ENCODE measurements at regions not wholly inside any gene's neighbourhood (a gene's known extent, or its start where the extent isn't known, plus 50 kb on each side); places are given as distances from the start of the nearest gene placed in this dataset.

DNA sequence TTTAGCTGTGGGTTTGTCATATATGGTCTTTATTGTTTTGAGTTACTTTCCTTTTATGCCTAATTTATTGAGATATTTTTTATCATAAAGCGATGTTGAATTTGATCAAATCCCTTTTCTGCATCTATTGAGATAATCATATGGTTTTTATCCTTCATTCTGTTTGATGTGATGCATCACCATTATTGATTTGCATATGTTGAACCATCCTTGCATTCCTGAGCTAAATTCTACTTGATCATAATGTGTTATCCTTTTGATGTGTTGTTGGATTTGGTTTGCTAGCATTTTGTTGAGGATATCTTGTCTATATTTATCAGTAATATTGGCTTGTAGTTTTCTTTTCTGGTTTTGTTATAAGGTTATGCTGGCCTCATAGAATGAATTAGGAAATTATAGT lies 308.5 kb downstream of the ADCYAP1 start:
- TF ChIP-seq, protein P1, sequence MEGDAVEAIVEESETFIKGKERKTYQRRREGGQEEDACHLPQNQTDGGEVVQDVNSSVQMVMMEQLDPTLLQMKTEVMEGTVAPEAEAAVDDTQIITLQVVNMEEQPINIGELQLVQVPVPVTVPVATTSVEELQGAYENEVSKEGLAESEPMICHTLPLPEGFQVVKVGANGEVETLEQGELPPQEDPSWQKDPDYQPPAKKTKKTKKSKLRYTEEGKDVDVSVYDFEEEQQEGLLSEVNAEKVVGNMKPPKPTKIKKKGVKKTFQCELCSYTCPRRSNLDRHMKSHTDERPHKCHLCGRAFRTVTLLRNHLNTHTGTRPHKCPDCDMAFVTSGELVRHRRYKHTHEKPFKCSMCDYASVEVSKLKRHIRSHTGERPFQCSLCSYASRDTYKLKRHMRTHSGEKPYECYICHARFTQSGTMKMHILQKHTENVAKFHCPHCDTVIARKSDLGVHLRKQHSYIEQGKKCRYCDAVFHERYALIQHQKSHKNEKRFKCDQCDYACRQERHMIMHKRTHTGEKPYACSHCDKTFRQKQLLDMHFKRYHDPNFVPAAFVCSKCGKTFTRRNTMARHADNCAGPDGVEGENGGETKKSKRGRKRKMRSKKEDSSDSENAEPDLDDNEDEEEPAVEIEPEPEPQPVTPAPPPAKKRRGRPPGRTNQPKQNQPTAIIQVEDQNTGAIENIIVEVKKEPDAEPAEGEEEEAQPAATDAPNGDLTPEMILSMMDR (IDR thresholded peaks at IDR 0.05; ENCODE audit: borderline replicate concordance, insufficient read depth, low read depth, low read length), result no peak
- H3K4me3 ChIP-seq (ENCODE audit: low read depth, low read length), result no peak overlapping the region

DNA sequence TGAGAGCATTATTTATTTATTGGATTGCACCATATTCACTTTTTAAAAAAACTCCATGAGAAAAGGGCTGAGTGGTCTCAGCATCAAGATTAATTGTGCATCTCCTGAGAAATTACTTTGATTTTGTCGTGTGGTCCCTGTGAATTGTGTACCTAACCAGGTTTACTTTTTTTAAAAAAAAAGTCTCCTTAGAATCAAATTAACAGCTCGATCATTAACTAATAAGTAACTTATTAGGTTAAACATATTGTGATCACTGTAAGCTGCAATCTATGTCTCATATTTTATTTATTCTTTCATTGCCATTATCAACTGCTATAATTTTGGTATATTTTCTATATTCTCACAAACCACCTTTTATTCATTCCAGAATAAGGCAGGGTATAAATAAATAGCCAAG lies 318.2 kb downstream of the ADCYAP1 start:
- H3K4me3 ChIP-seq (ENCODE audit: low read depth, low read length), result no peak overlapping the region
- TF ChIP-seq, protein P1 (IDR thresholded peaks at IDR 0.05; ENCODE audit: borderline replicate concordance, insufficient read depth, low read depth, low read length), result no peak

DNA sequence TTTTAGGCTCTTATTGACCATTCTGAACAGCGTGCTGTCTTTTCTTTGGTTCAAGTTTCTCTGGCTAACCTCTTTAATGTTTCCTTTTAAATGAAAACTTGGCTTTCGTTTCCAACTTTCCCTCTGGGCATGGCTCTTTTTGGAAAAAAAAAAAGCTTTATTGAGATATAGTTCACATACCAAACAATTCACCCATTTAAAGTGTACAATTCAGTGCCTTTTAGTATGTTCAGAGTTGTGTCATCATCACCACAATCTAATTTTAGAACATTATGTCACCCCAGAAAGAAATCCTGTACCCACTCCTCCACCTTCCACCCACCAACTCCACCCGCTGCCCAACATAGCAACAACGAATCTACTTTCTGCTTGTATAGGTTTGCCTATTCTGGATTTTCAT lies 322.4 kb downstream of the ADCYAP1 start:
- TF ChIP-seq, protein P1 (IDR thresholded peaks at IDR 0.05; ENCODE audit: borderline replicate concordance, insufficient read depth, low read depth, low read length), result no peak
- H3K4me3 ChIP-seq (ENCODE audit: low read depth, low read length), result no peak overlapping the region

DNA sequence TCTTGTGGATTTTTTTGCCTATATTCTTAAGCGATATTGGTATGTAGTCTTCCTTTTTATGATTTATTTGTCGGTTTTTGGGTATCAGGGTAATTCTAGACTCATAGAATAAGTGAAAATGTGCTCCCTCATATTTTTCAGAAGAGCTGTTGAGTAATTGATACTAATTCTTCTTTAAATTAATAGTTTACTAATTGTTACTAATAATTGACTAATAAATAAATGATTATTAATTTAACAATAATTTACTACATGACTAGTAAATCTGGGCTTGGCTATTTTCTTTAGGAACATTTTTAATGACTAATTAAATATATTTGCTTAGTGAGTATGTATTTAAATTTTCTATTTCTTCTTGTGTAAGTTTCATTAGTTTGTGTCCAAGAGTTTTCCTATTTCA lies 325.0 kb downstream of the ADCYAP1 start:
- no peak overlapping the region for H3K4me3 ChIP-seq (ENCODE audit: low read depth, low read length)
- TF ChIP-seq, protein P1 (IDR thresholded peaks at IDR 0.05; ENCODE audit: borderline replicate concordance, insufficient read depth, low read depth, low read length), result no peak

DNA sequence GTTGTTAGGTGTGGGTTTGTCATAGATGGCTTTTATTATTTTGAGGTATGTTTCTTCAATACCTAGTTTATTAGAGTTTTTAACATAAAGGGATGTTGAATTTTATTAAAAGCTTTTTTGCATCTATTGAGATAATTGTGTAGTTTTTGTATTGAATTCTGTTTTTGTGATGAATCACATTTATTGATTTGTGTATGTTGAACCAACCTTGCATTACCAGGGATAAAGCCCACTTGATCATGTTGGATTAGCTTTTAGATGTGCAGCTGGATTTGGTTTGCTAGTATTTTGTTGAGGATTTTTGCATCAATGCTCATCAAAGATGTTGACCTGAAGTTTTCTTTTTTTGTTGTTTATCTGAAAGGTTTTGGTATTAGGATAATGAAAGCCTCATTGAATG lies 328.2 kb downstream of the ADCYAP1 start:
- no peak overlapping the region for H3K4me3 ChIP-seq (ENCODE audit: low read depth, low read length)
- TF ChIP-seq, protein P1 (IDR thresholded peaks at IDR 0.05; ENCODE audit: borderline replicate concordance, insufficient read depth, low read depth, low read length), result no peak

DNA sequence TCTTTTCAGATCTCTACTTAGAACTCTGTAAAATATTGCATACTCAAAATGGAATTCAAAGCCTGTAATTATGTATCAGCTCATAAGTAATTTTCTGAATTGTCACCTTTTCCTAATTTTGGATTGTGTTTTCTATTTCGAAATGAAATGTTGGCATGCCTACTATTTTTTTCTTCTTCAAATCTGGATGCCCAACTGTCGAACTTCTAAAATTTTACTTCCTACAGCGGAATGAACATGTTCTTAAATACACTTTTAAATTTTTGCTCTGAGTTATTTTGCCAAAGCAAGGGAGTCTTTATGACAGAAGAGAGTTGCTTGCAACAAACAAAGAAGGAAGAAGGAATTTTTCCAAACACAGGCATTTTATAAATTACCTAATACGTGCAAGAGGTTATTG lies 336.0 kb downstream of the ADCYAP1 start:
- no peak overlapping the region for H3K4me3 ChIP-seq (ENCODE audit: low read depth, low read length)
- TF ChIP-seq, protein P1 (IDR thresholded peaks at IDR 0.05; ENCODE audit: borderline replicate concordance, insufficient read depth, low read depth, low read length), result no peak

DNA sequence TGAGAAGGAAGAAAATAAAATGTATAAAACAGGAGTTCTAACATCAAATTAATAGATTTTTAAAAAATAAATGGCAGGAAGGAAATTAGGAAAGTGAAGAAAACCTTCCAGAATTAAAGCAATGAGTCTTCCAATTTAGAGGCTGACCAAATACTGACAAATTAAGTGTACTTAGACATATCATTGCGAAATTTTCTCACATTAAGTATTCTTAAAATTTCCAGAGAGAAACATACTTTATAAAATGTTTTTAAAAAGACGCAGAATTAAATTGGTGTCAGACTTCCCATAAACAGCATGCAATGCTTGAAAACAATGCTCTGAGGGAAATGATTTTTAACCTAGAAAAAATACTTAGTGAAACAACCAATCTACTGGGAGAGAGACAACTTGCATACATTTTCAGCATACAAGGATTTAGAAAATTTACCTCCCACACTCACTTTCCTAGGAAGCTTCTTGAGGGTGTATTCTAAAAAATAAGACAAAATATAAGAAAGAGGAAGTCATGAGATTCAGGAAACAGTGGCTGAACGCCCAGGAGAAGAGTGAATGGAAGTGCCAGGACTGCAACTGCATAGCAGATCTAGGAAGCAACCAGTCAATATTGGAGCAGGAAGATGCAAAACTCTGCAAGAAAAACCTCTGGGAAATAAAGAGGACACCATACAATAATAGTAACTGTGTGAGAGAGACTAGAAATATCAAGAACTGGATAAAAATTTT lies 339.9 kb downstream of the ADCYAP1 start:
- TF ChIP-seq, protein P1 (IDR thresholded peaks at IDR 0.05; ENCODE audit: borderline replicate concordance, insufficient read depth, low read depth, low read length), result no peak

More for the DNA sequence above, 339.9 kb downstream of the ADCYAP1 start:
- H3K4me3 ChIP-seq (ENCODE audit: low read depth, low read length), result no peak overlapping the region

All from GM12875 (cell line).